SU-DHL-6 (cell line): ENCODE measurements at regions not wholly inside any gene's neighbourhood (a gene's known extent, or its start where the extent isn't known, plus 50 kb on each side); places are given as distances from the start of the nearest gene placed in this dataset.

ENCODE experiments used
- H2AFZ ChIP-seq: fragments of 200-600 bp; sonication (generic); 2 replicates; pipeline ENCODE4 v1.6.1; 2014; ENCODE audit warnings: low read depth, mild to moderate bottlenecking, moderate library complexity, mixed read lengths, antibody characterized with exemption, low read length; ENCODE audit not compliant: severe bottlenecking
- H3F3A ChIP-seq: fragments of 200-600 bp; shearing (Covaris generic); 2 replicates; pipeline ENCODE4 v1.6.0; 2016; ENCODE audit warnings: antibody characterized with exemption, mild to moderate bottlenecking; ENCODE audit not compliant: insufficient read depth
- H3K27ac ChIP-seq: fragments of 200-600 bp; sonication (generic); 2 replicates; pipeline ENCODE4 v1.5.1; 2016; ENCODE audit warnings: low read depth, mild to moderate bottlenecking, low read length, moderate library complexity, mixed read lengths
- H3K27me3 ChIP-seq: fragments of 200-600 bp; sonication (generic), shearing (Covaris generic); 2 replicates; pipeline ENCODE4 v1.6.0; 2014; ENCODE audit warnings: mild to moderate bottlenecking, low read length
- H3K36me3 ChIP-seq: fragments of 200-600 bp; sonication (generic); 2 replicates; pipeline ENCODE4 v1.6.1; 2014; ENCODE audit warnings: mild to moderate bottlenecking, low read length, mixed read lengths
- H3K4me2 ChIP-seq: fragments of 300-600, 200-600 bp; shearing (Covaris generic), sonication (generic); 2 replicates; pipeline ENCODE4 v1.6.0; 2014; ENCODE audit warnings: low read length, low read depth, mild to moderate bottlenecking; ENCODE audit not compliant: poor library complexity, severe bottlenecking
- H3K4me3 ChIP-seq: fragments of 200-600 bp; sonication (generic); 2 replicates; pipeline ENCODE4 v1.5.1; 2014; ENCODE audit warnings: antibody characterized with exemption, low read length, mild to moderate bottlenecking, mixed read lengths; ENCODE audit not compliant: insufficient read depth, poor library complexity, severe bottlenecking
- H3K79me2 ChIP-seq: fragments of 200-600 bp; sonication (generic); 2 replicates; pipeline ENCODE4 v1.6.1; 2014; ENCODE audit warnings: mild to moderate bottlenecking, low read length, moderate library complexity; ENCODE audit not compliant: insufficient read depth
- H3K9ac ChIP-seq: fragments of 200-600 bp; sonication (generic); 2 replicates; pipeline ENCODE4 v1.7.0; 2014; ENCODE audit warnings: mild to moderate bottlenecking, low read length
- H3K9me2 ChIP-seq: fragments of 200-600 bp; sonication (generic); replicated peaks from 2 replicates; pipeline ENCODE4 v1.6.1; 2014; ENCODE audit warnings: low read length; ENCODE audit not compliant: insufficient read depth
- H3K9me3 ChIP-seq: fragments of 200-600 bp; sonication (generic); 2 replicates; pipeline ENCODE4 v1.6.1; 2014; ENCODE audit warnings: low read length, mixed read lengths; ENCODE audit not compliant: insufficient read depth
- H4K20me1 ChIP-seq: fragments of 200-600 bp; sonication (generic); 2 replicates; pipeline ENCODE4 v1.6.1; 2014; ENCODE audit warnings: low read depth, mild to moderate bottlenecking, antibody characterized with exemption, low read length, moderate library complexity, mixed read lengths
- EZH2phosphoT487 ChIP-seq: fragments of 200-600 bp; sonication (generic), shearing (Covaris generic); conservative IDR thresholded peaks from 2 replicates; pipeline ENCODE4 v1.6.1; 2018; ENCODE audit warnings: mild to moderate bottlenecking, antibody characterized with exemption, low read length, moderate library complexity, mixed read lengths
- TF ChIP-seq, protein P1 (sequence below): fragments of 200-600 bp; sonication (generic); IDR thresholded peaks from one replicate; pipeline ENCODE4 v1.5.1; 2017; ENCODE audit warnings: antibody characterized with exemption, mild to moderate bottlenecking, low read length, moderate library complexity; ENCODE audit not compliant: insufficient read depth, poor library complexity, severe bottlenecking

DNA sequence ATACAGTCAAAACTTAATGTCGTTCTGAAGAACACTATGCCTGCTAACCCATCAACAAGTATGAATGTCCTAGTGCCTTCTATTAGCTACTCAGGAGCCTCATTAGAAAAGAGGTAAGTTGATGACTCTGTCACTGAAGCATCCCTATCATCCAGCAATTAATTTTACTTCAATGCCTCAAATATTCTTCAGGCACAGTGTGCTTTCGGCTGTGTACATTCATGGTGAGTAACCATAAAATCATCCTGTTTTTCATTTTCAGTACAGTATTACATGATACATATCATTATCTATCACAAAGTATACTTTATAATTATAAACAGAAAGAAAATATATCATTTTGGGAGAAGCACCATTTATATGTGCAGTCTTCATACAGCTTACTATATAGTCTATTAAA is 495.5 kb upstream of the ZWINT start:
- Histone ChIP-seq H3K4me2 (no peak overlapping the region), H3K79me2 (no peaks in the 10 kb centered on the region), H3K36me3 (no peaks in the 10 kb centered on the region), H3K9me3 (no peaks in the 10 kb centered on the region), H3K9ac (no peak overlapping the region), H3K9me2 (no peaks in the 10 kb centered on the region), H2AFZ (no peak overlapping the region), H3F3A (no peaks in the 10 kb centered on the region), H3K27ac (no peak overlapping the region), H4K20me1 (no peaks in the 10 kb centered on the region), H3K27me3 (no peaks in the 10 kb centered on the region), H3K4me3 (no peak overlapping the region)
- TF ChIP-seq EZH2phosphoT487 = no peak
- TF ChIP-seq, protein P1, sequence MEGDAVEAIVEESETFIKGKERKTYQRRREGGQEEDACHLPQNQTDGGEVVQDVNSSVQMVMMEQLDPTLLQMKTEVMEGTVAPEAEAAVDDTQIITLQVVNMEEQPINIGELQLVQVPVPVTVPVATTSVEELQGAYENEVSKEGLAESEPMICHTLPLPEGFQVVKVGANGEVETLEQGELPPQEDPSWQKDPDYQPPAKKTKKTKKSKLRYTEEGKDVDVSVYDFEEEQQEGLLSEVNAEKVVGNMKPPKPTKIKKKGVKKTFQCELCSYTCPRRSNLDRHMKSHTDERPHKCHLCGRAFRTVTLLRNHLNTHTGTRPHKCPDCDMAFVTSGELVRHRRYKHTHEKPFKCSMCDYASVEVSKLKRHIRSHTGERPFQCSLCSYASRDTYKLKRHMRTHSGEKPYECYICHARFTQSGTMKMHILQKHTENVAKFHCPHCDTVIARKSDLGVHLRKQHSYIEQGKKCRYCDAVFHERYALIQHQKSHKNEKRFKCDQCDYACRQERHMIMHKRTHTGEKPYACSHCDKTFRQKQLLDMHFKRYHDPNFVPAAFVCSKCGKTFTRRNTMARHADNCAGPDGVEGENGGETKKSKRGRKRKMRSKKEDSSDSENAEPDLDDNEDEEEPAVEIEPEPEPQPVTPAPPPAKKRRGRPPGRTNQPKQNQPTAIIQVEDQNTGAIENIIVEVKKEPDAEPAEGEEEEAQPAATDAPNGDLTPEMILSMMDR = no peak

DNA sequence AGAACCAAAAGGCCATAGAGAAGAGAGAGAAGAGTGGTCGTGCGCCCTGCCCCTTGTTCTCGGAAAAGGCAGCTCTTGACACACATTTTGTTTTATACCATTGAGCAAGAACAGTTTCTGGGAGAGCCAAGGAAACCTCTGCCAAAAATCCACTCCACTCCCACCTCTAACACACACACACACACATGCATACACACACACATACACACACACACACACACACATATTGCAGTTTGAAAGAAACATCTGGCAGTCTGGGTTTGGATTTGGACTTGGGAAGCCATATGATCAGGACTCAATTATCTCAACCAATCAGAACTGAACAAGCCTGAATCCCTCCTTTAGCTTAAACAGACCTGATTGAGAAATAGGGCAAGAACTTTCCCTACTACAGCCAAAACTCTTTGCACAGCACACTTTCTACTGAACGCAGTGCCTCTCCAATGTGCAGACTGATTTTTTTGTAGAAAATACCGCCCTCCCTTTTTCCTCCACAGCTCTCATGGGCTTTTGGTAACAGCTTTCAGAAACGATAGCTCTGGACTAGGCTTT is 484.0 kb upstream of the ZWINT start:
- Histone ChIP-seq H3K9me2 (no peaks in the 10 kb centered on the region), H3F3A (no peaks in the 10 kb centered on the region), H2AFZ (no peak overlapping the region), H3K4me3 (no peak overlapping the region), H3K27me3 (no peaks in the 10 kb centered on the region), H3K79me2 (no peaks in the 10 kb centered on the region), H3K9ac (no peak overlapping the region), H3K27ac (no peak overlapping the region), H3K4me2 (no peak overlapping the region), H3K9me3 (no peaks in the 10 kb centered on the region), H4K20me1 (no peaks in the 10 kb centered on the region), H3K36me3 (no peaks in the 10 kb centered on the region)
- no peak for TF ChIP-seq EZH2phosphoT487
- TF ChIP-seq, protein P1 = no peak

DNA sequence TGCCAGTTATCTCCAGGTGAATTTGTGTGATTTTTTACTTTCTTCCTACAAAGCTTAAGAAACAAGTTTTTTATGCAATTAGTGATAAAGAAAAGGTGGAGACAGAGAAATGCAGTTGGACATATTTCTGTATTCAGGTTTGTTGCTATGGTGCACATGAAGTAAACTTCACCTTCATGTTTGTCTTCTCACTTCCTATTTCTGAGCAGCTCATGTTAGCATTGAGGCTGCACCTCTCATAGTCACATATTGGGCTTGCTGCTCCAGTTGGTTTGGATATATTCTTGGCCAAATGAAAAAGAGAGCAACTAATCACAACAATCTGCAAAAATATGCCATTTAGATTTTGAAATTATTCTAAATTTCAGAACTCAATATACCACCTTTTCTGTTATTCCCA is 475.6 kb upstream of the ZWINT start:
- H4K20me1 ChIP-seq = no peaks in the 10 kb centered on the region

More for the DNA sequence above, 475.6 kb upstream of the ZWINT start:
- Histone ChIP-seq H3K27ac (no peak overlapping the region), H3K4me3 (no peak overlapping the region), H2AFZ (no peak overlapping the region), H3K27me3 (no peaks in the 10 kb centered on the region), H3K9me2 (no peaks in the 10 kb centered on the region), H3K9me3 (no peaks in the 10 kb centered on the region), H3K79me2 (no peaks in the 10 kb centered on the region), H3K9ac (no peak overlapping the region), H3K36me3 (no peaks in the 10 kb centered on the region), H3F3A (no peaks in the 10 kb centered on the region), H3K4me2 (no peak overlapping the region)
- TF ChIP-seq EZH2phosphoT487 = no peak
- TF ChIP-seq, protein P1 = no peak
